GM13977 (cell line): ENCODE measurements at regions not wholly inside any gene's neighbourhood (a gene's known extent, or its start where the extent isn't known, plus 50 kb on each side); places are given as distances from the start of the nearest gene placed in this dataset.

Source experiments
- DNase-seq: peaks from one replicate; pipeline ENCODE4 v3.0.0; 2012; ENCODE audit warnings: low spot score
- CTCF ChIP-seq: IDR thresholded peaks from 2 replicates; pipeline ENCODE4 v1.5.1; 2012; ENCODE audit warnings: mild to moderate bottlenecking, control low read depth; ENCODE audit not compliant: insufficient read depth; ENCODE audit errors: extremely low read depth, missing control alignments
- in situ Hi-C: fragments of 300-500 bp; cut with MboI; formaldehyde crosslinking; loops from one replicate; pipeline ENCODE4 v1.12.0; 2022; ENCODE audit warnings: low sequenced_read_pairs, low pct_unique_long_range_greater_than_20kb, mixed read lengths, inconsistent platforms; ENCODE audit not compliant: unreplicated experiment

GRCh38 chr18:31255953-31256352 lies 62.0 kb upstream of the DSG1 start:
- TF ChIP-seq CTCF: no peak
- in situ Hi-C loops: no loop called here
- DNase-seq: no peak

- no peak for TF ChIP-seq CTCF
- no peak for DNase-seq
- in situ Hi-C loops: no loop called here
These were observed 59.2 kb upstream of the DSG1 start for GRCh38 chr18:31258789-31259188.

GRCh38 chr18:31261792-31262582 lies 56.0 kb upstream of the DSG1 start:
- TF ChIP-seq CTCF: no peak
- DNase-seq: no peak
- in situ Hi-C loops: no loop called here

GRCh38 chr18:31267823-31268481 lies 50.0 kb upstream of the DSG1 start:
- peak; percentile 23 for DNase-seq
- TF ChIP-seq CTCF: no peak
- in situ Hi-C loops: no loop called here
